GM18498 (cell line): ENCODE measurements at regions not wholly inside any gene's neighbourhood (a gene's known extent, or its start where the extent isn't known, plus 50 kb on each side); places are given as distances from the start of the nearest gene placed in this dataset.
"Not testable (repeated sequence)": the region's sequence is repeated elsewhere in the genome, so short reads cannot be mapped to it uniquely, and the experiment has no call there.

Experiments
- ATAC-seq: cut with Tn5 transposase; IDR thresholded peaks from one replicate; pipeline ENCODE4 v1.9.1; 2021; ENCODE audit warnings: mild to moderate bottlenecking, moderate library complexity; ENCODE audit not compliant: unreplicated experiment

DNA sequence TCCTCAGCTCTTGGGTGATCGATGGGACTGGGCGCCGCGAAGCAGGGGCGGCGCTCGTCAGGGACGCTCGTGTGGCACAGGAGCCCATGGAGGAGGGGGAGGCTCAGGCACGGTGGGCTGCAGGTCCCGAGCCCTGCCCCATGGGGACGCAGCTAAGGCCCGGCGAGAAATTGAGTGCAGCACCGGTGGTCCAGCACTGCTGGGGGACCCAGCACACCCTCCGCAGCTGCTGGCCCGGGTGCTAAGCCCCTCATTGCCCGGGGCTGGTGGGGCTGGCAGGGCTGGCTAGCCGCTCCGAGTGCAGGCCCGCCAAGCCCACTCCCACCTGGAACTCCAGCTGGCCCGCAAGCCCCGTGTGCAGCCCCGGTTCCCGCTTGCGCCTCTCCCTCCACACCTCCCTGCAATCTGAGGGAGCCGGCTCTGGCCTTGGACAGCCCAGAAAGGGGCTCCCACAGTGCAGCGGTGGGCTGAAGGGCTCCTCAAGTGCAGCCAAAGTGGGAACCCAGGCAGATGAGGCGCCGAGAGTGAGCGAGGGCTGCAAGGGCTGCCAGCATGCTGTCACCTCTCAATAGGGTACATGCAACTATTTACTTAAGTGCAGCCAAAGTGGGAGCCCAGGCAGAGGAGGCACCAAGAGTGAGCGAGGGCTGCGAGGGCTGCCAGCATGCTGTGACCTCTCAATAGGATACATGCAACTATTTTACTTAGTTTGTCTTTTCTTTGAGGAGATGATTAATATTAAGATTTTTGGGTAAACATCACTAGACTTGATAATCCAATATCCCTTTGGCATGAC is 619.8 kb upstream of the IGFBP7 start:
- ATAC-seq: not testable (repeated sequence)

DNA sequence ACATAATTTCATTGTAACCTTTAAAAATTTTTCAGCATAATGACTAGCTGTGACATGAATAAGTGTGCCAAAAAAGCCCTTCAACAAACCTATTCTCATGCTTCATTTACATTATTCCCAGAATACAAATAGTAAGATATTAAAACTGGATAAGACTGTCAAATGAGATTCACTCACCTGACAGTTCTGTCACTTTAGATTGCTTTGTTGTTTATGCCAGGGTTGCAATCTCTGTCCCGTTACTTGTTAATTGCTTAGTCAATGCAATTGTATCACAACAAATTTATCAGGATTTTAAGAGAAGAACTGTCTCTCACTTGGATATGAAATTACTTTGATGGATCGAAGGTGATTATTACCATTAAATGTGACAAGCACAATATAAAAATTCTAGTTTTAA is 616.0 kb upstream of the IGFBP7 start:
- no peak for ATAC-seq

DNA sequence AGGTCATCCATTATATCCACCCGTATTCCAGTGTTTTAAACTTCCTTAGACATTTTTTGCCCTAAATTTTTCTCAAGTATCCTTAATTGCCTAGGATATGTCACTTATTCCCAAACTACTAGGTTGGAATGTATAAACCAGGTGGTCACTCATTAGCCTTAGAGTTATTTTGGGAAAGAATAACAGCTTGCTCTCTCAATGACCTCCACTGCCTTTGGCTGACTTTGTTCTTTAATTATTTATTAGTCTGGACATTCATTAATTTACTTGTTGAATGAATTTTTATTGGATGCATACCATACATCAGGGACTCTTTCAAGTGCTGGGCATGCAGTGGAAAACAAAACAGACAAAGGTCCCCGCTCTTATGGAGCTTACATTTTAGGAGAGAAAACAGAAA is 609.3 kb upstream of the IGFBP7 start:
- ATAC-seq: no peak

GRCh38 chr4:57714313-57714712 is 604.1 kb upstream of the IGFBP7 start:
- ATAC-seq: not testable (repeated sequence)

GRCh38 chr4:57710053-57710452 is 599.9 kb upstream of the IGFBP7 start:
- no peak for ATAC-seq

DNA sequence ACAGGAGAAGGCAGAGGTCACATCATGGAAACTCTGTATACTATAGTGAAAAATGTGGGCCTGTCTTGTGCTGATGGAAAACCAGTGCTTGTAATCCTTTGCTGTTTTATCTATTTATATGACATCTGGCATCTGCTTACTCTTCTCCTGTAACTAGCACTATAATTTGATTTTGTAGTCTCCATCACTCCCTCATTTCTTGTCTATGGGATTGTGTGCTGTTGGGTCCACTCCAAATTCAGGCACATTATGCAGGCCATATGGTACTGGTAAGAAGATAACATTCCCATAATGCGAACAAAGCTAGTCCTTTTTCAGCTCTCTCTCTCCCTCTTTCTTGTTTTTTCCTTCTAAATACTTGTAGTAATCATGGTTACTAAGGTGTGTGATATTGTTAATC is 581.2 kb upstream of the IGFBP7 start:
- ATAC-seq: no peak

- no peak for ATAC-seq
Measured at GRCh38 chr4:57689693-57690205, 579.6 kb upstream of the IGFBP7 start.

- no peak for ATAC-seq
Measured at GRCh38 chr4:57682275-57682674, 572.1 kb upstream of the IGFBP7 start.

GRCh38 chr4:57679969-57680368 is 569.8 kb upstream of the IGFBP7 start:
- ATAC-seq: no peak

DNA sequence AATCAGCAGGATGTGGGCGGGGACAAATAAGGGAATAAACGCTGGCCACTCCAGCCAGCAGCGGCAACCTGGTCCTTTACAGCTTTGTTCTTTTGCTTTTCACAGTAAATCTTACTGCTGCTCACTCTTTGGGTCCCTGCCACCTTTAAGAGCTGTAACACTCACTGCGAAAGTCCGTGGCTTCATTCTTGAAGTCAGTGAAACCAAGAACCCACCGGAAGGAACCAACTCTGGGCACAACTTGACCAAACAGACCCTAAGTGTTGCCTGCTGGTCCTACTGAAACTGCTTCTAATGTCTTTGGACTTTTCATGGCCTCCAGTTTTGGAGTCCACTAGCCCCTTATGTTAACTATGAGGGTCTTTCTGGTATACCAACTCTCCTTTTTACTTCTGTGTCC is 566.2 kb upstream of the IGFBP7 start:
- ATAC-seq: no peak

DNA sequence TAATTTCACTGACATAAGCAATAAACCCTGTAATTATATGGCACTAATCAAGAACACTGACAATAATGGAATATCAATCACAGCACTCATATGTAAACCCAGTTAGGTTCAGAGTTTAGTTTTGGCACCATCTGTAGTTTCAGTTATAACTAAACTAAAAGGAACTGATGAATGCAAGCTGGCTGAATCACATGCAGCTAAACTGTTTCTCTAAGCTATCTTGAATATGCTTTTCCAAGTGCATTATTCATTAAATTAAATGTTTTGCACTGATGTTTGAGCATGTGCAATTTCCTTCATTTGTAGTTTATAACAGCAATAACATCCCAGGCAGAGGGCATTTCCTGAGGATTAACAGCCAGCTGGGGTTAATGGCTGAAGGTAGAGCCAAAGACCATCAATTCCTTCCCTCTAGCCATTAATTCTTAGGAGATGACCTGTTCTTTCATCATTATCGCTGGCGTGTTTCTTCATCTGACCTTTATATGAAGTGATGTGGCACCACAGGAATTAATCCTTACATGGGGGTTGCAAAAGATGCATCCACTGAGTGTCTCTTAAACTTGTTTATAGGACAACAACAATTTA is 562.8 kb upstream of the IGFBP7 start:
- no peak for ATAC-seq

- ATAC-seq: no peak
Measured at GRCh38 chr4:57668621-57669020, 558.4 kb upstream of the IGFBP7 start.

DNA sequence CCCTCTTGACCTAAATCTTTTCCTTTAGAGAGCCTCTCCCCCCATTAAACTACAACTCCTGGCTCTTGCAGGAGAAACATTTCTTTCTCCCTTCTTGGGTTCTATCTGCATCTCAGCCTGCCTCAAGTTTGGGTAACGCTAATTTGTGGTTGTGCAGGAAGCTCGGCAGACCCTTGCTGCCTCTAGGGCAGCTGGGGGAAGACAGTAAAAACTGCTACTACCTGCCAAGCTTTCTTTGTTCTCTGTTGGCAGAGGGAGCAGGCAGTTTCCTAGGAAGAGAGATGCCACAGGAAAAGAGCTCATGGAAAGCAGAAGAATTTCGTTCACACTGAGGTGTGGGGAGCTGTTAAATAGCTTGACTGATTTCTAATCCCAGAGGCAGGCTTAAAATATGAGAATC is 555.6 kb upstream of the IGFBP7 start:
- ATAC-seq: no peak

DNA sequence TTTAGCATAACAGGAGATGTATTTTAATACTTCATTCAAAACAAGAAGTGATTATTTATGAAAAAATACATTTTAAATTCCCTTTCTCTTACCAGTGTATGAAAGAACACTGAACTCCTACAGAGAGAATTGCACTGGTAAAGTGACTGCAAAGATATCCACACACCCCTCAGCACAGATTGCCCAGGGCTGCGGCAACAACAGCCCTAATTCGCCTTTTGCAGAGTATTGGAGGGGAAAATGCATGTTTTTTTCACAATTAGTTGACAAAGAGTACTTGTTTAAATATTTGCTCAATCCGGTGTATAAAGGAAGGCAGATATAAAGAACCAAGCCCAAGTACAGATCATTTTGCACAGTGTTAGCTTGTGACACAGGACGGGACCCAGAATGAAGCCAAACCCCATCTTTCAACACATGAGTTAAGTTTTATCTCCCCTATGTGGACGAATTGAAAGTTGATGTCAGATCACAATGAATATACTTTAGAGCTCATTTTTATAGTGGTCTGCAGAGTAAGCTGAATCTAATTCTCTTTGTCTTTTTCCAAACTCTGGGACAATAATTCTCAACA is 551.4 kb upstream of the IGFBP7 start:
- ATAC-seq: no peak

GRCh38 chr4:57658673-57659072 is 548.5 kb upstream of the IGFBP7 start:
- no peak for ATAC-seq

- ATAC-seq: no peak
Measured at GRCh38 chr4:57658188-57658587, 548.0 kb upstream of the IGFBP7 start.

GRCh38 chr4:57655342-57655741 is 545.2 kb upstream of the IGFBP7 start:
- ATAC-seq: no peak

GRCh38 chr4:57652779-57653178 is 542.6 kb upstream of the IGFBP7 start:
- no peak for ATAC-seq

- no peak for ATAC-seq
Measured at GRCh38 chr4:57640391-57641100, 530.4 kb upstream of the IGFBP7 start.

- no peak for ATAC-seq
Measured at GRCh38 chr4:57639561-57640382, 529.6 kb upstream of the IGFBP7 start.

GRCh38 chr4:57635910-57636309 is 525.7 kb upstream of the IGFBP7 start:
- no peak for ATAC-seq
